Panc1 (cell line): ENCODE measurements at regions not wholly inside any gene's neighbourhood (a gene's known extent, or its start where the extent isn't known, plus 50 kb on each side); places are given as distances from the start of the nearest gene placed in this dataset.

Experiments
- ATAC-seq: fragments of 200-7000 bp; cut with Tn5 transposase; 2 replicates; pipeline ENCODE4 v1.9.1; 2020; ENCODE audit warnings: mild to moderate bottlenecking, moderate library complexity
- BruUV-seq: library from RNA; stranded (reverse); fragments of 400-500 nt; replicated peaks from 2 replicates; lab custom pipeline; 2021; lab: Mats Ljungman, UMichigan
- CTCF ChIA-PET: fragments of 300-600 bp; sonication (Branson Sonifier 250); formaldehyde crosslinking; loops from one replicate; lab custom pipeline; 2022; ENCODE audit warnings: antibody characterized with exemption; lab: Charles Lee
- POLR2A ChIA-PET: fragments of 300-600 bp; sonication (Branson Sonifier 250); formaldehyde crosslinking; loops from one replicate; lab custom pipeline; 2022; ENCODE audit warnings: antibody characterized with exemption; lab: Charles Lee
- DNase-seq: peaks from one replicate; pipeline ENCODE4 v3.0.0-alpha.2; 2010; ENCODE audit warnings: low read depth, low spot score
- H3K27ac ChIP-seq: 2 replicates; pipeline ENCODE4 v1.5.1; 2011; ENCODE audit warnings: mild to moderate bottlenecking, low read length, inconsistent platforms
- H3K27me3 ChIP-seq: fragments of 200-500 bp; sonication (Bioruptor generic); 2 replicates; pipeline ENCODE4 v1.6.0; 2014; ENCODE audit warnings: low read length, inconsistent platforms; ENCODE audit not compliant: control insufficient read depth, insufficient read depth
- H3K36me3 ChIP-seq: fragments of 200-500 bp; sonication (Bioruptor generic); 2 replicates; pipeline ENCODE4 v1.5.1; 2014; ENCODE audit warnings: inconsistent platforms, mild to moderate bottlenecking, low read length, moderate library complexity; ENCODE audit not compliant: control insufficient read depth, insufficient read depth
- H3K4me1 ChIP-seq: 2 replicates; pipeline ENCODE4 v1.5.1; 2011; ENCODE audit warnings: inconsistent platforms, mild to moderate bottlenecking, low read length, moderate library complexity; ENCODE audit not compliant: control insufficient read depth, insufficient read depth
- H3K4me3 ChIP-seq, 2 experiments: 2 replicates each; pipeline ENCODE4 v1.5.1; 2011 to 2012; ENCODE audit warnings: low read depth in 2 of 2, low read length in 2 of 2, mild to moderate bottlenecking in 2 of 2, inconsistent platforms in 1 of 2, moderate library complexity in 1 of 2
- H3K9me3 ChIP-seq: fragments of 200-500 bp; sonication (Bioruptor generic); 2 replicates; pipeline ENCODE4 v1.5.1; 2014; ENCODE audit warnings: low read depth, mild to moderate bottlenecking, inconsistent platforms, low read length, moderate library complexity; ENCODE audit not compliant: control insufficient read depth, insufficient read depth
- CTCF ChIP-seq: fragments of 450-650 bp; IDR thresholded peaks from 2 replicates; pipeline ENCODE4 v1.5.1; 2017; ENCODE audit warnings: mild to moderate bottlenecking
- POLR2AphosphoS5 ChIP-seq: IDR thresholded peaks from 2 replicates; pipeline ENCODE4 v1.6.1; 2012; ENCODE audit warnings: mild to moderate bottlenecking, low read depth, low read length, moderate library complexity
- REST ChIP-seq, 2 experiments: IDR thresholded peaks; 2 replicates each; pipeline ENCODE4 v1.6.1; 2011 to 2012; ENCODE audit warnings: low read depth in 2 of 2, control low read depth in 1 of 2, low read length in 1 of 2, mild to moderate bottlenecking in 1 of 2, moderate library complexity in 1 of 2; ENCODE audit not compliant: insufficient read depth in 1 of 2
- SIN3A ChIP-seq: IDR thresholded peaks from 2 replicates; pipeline ENCODE4 v1.6.1; 2012; ENCODE audit warnings: low read depth, mild to moderate bottlenecking, low read length, moderate library complexity, borderline replicate concordance; ENCODE audit not compliant: insufficient read depth
- TCF7L2 ChIP-seq: IDR thresholded peaks from 2 replicates; pipeline ENCODE4 v1.6.1; 2011; ENCODE audit warnings: mild to moderate bottlenecking, low read depth, low read length, inconsistent platforms
- in situ Hi-C: cut with HindIII; loops from 2 replicates; pipeline ENCODE4 v1.10.0; 2016; ENCODE audit warnings: low sequenced_read_pairs, low pct_unique_long_range_greater_than_20kb
- intact Hi-C: fragments of 100-400 bp; cut with micrococcal nuclease; formaldehyde crosslinking; loops from one replicate; pipeline ENCODE4 v1.10.0; 2022; ENCODE audit not compliant: unreplicated experiment

- no peaks in the 10 kb centered on the region for H3K4me1 ChIP-seq
- ChIA-PET POLR2A (no interaction called here), CTCF (no interaction called here)
- no TSS peak for BruUV-seq
- intact Hi-C loops = no loop called here
- ATAC-seq (no peak), DNase-seq (no peak)
- H3K9me3 ChIP-seq = no peaks in the 10 kb centered on the region
- H3K27ac ChIP-seq = no peak overlapping the region
- H3K36me3 ChIP-seq = no peaks in the 10 kb centered on the region
- no peaks in the 10 kb centered on the region for H3K27me3 ChIP-seq
- in situ Hi-C loops = no loop called here
- TF ChIP-seq POLR2AphosphoS5 (no peak), REST (IDR thresholded peaks at IDR 0.05; ENCODE audit: insufficient read depth in 1 of 2, low read depth in 2 of 2, low read length in 1 of 2) (no peak), SIN3A (no peak), TCF7L2 (no peak), CTCF (no peak)
- no peak overlapping the region for H3K4me3 ChIP-seq
These were observed 628.6 kb upstream of the ID2 start for GRCh38 chr2:8053216-8053615.

GRCh38 chr2:8054070-8054469 lies 627.8 kb upstream of the ID2 start:
- BruUV-seq = no TSS peak
- no peak for ATAC-seq
- ChIA-PET CTCF (no interaction called here), POLR2A (no interaction called here)
- DNase-seq = no peak
- Histone ChIP-seq H3K36me3 (no peaks in the 10 kb centered on the region), H3K27ac (no peak overlapping the region), H3K9me3 (no peaks in the 10 kb centered on the region), H3K4me1 (no peaks in the 10 kb centered on the region), H3K4me3 (no peak overlapping the region), H3K27me3 (no peaks in the 10 kb centered on the region)
- in situ Hi-C loops (no loop called here), intact Hi-C loops (no loop called here)
- no peak for TF ChIP-seq SIN3A

GRCh38 chr2:8058652-8059051 lies 623.2 kb upstream of the ID2 start:
- CTCF ChIA-PET = no interaction called here
- in situ Hi-C loops (no loop called here), intact Hi-C loops (no loop called here)
- Histone ChIP-seq H3K27ac (no peak overlapping the region), H3K9me3 (no peaks in the 10 kb centered on the region), H3K4me1 (no peaks in the 10 kb centered on the region), H3K36me3 (no peaks in the 10 kb centered on the region; the same call in 1 of the 2 replicates), H3K4me3 (no peak overlapping the region), H3K27me3 (no peaks in the 10 kb centered on the region)
- TF ChIP-seq CTCF = no peak
- no peak for TF ChIP-seq TCF7L2
- TF ChIP-seq POLR2AphosphoS5 = no peak
- no peak for TF ChIP-seq SIN3A
- no peak for TF ChIP-seq REST (IDR thresholded peaks at IDR 0.05; ENCODE audit: insufficient read depth in 1 of 2, low read depth in 2 of 2, low read length in 1 of 2)
- DNase-seq = no peak
- ATAC-seq = no peak
- POLR2A ChIA-PET = no interaction called here
- BruUV-seq = no TSS peak
